ACHN (cell line): ENCODE measurements at regions not wholly inside any gene's neighbourhood (a gene's known extent, or its start where the extent isn't known, plus 50 kb on each side); places are given as distances from the start of the nearest gene placed in this dataset.

Experiments
- DNase-seq: peaks from one replicate; pipeline ENCODE4 v3.0.0-alpha.2; 2015
- in situ Hi-C: cut with HindIII; loops from 2 replicates; pipeline ENCODE4 v1.10.0; 2017; ENCODE audit warnings: low sequenced_read_pairs, low pct_ligation_motif_present, low pct_unique_long_range_greater_than_20kb

DNA sequence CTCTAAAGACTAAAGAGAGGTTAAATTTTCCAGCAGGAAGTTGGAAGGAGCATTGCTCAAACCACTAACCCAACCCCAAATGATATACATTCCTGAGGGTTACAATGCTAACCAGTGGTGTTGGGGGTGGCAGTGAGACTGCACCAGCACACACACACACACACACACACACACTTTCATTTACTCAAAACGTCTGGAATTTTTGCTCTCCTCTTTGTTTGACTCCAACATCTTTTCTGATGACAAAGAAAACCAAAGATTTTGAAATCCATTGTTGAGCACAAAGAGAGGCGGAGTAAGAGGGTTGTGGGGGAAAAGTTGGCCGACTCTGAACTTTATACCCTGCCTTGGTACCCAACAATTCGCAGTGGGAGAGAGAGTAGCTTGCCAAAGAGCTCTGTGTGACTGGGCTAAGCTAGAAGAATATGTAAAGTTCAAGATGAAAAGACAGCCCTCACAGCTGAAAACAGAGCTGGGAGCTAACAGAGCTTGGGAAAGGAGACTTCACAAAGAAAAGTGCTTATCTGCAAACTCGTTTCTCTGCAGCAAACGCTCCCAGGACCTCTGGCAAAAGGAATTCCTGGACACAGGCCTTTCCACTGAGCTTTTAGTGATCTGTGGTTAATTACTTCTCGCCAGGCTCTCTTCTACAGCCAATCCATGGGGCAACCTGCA is 426.0 kb upstream of the CDH11 start:
- in situ Hi-C loops: no loop called here
- no peak for DNase-seq

DNA sequence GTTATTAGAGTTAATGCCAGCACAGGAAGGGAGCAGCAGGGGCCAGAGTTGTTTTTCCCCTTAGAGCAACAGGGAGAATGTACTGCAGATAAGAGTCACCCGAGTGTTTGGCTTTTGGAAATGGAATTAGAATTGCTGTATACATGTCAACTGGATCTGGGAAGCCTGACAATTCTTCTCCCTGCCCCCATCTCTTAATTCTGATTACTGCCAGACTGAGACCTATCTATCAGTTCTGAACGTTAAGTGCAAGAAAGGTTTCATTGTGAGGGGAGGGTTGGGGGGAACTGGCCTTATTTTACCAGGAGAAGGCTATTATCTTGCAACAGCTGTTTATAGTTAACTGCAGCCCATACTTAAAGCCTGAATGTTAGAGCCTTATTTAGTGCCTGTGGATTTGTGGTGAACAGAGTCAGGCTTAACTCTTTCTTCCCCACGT is 424.5 kb upstream of the CDH11 start:
- in situ Hi-C loops: no loop called here
- DNase-seq: no peak

DNA sequence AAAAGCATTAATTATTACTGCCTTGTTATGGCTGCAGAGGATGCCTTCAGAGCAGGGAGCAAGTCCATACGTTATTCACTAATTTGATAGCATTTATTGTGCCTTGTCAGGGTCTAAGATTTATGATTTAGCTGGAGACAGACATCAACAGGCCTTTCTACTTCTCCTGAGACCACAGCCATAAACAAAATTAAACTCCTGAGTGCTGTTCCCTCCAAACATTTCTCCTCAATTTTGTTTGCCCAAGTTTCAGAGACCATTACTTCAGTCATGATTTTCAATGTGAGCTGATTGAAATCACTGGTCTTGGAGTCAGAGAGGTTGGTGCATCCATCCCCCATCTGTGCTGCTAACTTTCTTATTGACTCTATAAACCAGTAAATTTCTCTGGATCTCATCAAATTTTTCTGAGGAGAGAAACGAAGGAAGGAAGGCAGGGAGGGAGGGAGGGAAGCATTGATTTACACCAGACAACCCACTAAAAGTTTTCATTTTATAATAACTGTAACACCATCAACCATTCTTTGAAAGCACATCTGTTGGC is 423.6 kb upstream of the CDH11 start:
- in situ Hi-C loops: no loop called here
- DNase-seq: no peak

DNA sequence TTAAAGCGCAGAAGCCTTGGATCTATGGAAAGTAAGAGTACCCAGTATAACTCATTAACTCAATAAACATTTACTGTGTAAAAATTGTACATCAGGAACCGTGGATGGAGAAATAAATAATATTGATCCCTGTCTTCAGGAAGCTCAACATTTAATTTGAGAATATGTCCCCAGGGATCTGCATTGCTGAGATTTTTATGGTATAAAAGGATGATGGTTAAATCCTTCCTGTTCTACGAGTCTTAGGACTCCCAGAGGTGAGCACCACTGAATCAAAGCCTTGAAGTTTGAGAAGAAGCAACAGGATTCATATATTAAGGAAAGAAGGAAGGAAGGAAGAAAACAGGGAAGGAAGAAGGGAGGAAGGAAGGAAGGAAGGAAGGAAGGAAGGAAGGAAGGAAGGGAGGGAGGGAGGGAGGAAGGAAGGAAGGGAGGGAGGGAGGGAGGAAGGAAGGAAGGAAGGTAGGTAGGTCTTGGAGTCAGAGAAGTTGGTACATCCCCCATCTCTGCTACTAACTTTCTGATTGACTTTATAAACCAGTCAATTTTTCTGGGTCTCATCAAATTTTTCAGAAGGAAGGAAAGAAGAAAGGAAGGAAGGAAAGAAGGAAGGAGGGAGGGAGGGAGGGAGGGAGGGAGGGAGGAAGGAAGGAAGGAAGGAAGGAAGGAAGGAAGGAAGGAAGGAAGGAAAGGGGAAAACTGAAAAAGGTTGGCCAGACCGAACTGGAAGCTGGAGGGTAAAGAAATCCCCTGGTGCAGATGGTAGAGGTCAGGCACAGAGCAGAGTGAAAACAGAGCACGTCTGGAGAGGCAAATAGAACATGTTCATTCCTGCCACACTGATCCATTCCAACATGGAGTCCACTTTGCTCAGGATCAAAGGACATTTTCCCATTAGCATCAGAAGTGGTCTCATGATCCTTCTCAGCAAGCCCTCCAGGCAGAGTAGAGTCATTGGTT is 422.2 kb upstream of the CDH11 start:
- in situ Hi-C loops: no loop called here

DNA sequence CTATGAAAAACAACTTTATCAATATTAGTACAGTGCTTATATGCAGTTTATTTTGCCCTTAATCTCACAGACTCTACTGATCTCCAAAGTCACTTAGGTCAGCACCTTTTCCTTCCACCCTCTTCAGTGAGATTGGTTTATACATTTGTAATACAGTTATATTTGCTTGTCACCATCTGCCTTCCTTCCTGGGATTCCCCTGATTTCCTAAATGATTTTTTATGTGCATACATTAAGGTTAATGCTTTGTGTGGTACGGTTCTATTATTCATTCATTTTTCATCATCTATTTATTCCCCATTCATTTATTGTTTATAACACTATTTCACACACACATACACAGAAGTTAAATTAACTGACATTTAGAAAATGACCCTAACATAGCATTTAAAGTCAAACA is 419.8 kb upstream of the CDH11 start:
- no peak for DNase-seq
- in situ Hi-C loops: no loop called here

More for the DNA sequence above, 422.2 kb upstream of the CDH11 start:
- DNase-seq: no peak

DNA sequence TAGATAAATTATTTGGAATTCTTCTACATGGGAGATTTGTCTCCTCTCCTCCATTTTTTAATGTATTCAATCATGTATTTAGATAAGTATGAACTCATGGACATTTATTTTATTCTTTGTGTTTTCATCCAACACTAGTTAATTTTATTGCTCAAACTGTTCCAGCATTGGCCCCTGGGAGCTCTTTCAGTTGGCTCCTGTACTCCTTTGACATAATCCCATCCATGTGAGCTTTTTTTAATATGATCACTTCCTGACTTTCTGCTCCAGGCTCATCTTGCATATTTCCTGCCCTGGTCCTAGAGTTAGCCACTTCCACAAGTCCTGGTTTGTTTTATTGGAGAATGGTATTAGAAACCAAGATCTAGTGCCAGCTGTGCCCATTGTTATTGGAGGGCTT is 419.0 kb upstream of the CDH11 start:
- in situ Hi-C loops: no loop called here
- no peak for DNase-seq

DNA sequence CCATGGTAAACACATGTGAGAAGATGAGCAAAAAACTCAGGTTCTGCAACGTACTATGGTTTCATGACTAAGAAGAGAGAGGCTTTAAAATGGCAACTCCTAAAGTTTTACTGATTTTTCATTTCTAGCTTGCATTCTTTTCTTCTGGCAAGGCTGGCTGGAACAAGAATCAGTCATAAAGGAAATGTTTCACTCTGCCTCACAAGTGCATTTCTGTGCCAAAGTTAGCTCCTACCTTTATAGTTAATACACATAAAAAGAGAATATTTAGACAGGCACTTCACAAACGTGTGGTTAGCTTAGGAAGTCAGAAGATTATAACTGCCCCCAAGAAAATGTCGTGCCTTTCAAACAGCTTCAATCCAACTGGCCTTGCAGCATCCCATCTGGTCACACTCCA is 417.1 kb upstream of the CDH11 start:
- in situ Hi-C loops: no loop called here

DNA sequence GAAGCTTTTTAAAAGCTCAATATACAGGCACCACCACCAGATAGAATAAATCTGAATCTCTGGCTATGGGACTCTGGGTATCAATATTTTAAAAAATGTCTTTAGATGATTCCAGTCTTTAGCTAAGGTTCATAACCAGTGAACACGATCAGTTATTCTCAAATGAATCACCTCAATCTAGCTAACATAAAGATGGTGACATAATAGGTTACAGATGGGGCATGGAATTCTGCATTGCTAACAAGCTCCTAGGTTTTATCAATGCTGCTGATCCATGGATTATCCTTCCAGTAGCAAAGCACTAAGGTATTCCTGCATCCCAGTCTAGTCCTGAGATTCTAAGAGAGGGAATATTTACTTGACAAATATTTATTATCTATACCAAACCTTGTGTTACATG is 415.5 kb upstream of the CDH11 start:
- no peak for DNase-seq
- in situ Hi-C loops: no loop called here

More for the DNA sequence above, 417.1 kb upstream of the CDH11 start:
- DNase-seq: no peak

DNA sequence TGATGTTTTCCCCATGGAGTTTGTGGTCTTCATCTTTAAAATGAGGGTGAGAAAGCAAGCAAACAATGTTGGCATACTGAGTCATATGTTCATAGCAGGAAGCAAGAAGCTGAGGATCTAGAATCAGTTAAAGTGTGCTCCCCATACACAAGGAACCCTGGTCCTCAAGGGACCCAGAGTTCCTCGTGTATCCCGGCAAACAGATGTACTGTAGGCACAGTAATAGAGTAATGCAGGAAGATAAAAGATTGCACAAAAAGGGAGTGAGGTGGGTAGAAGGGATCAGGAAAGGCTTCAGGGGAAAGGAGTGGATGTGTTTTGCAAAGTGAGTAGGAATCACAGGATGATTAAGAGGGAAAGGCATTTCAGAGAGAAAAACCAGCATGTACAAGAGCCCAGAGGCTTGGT is 412.3 kb upstream of the CDH11 start:
- in situ Hi-C loops: no loop called here
- DNase-seq: no peak

DNA sequence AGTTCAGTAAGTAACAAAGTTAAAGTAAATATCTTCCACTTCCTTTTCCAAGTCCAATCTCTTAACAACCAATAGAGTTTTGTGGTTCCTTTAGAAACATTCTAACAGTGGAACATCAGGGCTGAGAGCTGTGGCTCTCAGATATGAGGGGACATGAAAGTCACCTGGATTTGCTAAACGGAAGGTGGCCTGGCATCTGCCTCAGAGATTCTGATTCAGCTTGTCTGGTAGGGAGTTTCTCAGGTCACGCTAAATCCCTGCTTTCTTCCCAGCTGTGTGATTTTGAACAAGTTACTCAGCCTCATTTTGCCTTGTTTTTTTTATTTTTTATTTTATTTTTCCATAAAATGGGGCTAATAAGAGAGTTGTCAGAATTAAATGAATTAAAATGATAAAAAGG is 411.0 kb upstream of the CDH11 start:
- no peak for DNase-seq
- in situ Hi-C loops: no loop called here

DNA sequence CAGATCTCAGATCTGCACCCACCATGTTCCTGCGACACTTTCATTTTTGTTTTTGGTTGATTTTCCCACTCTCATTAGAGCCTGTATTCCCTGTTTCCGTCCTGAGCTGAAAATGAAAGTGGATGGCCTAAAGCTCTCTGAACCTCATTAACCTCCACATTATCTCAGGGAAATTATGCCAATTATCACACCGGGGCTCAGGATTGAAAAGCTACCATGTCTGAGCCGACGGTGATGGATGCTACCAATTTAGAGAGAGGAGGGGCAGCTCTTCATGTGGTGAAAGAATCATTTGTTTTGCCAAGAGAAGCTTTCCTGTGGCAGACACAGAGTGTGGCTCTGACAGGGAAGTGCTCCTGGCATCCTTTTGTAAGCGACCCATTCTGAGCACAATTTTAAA is 410.4 kb upstream of the CDH11 start:
- no peak for DNase-seq
- in situ Hi-C loops: no loop called here

DNA sequence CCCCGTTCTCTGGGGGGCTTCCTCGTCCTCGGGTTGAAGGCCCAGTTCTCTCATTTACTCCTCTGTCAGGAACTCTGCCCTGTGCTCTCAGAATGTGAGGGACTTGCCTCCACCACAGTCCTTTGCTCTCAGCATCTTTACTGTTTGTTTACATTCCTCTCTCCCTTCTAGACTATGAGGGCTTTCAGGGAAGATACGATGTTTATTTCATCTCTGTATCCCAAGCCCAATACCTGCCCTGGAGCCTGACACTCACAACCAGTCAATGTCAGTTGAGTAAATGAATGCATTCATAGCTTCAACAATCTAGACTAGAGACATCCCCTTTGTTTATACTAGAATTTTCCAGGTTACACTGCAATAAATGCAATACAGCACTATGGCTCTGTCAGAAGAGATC is 409.6 kb upstream of the CDH11 start:
- in situ Hi-C loops: no loop called here
- DNase-seq: no peak

DNA sequence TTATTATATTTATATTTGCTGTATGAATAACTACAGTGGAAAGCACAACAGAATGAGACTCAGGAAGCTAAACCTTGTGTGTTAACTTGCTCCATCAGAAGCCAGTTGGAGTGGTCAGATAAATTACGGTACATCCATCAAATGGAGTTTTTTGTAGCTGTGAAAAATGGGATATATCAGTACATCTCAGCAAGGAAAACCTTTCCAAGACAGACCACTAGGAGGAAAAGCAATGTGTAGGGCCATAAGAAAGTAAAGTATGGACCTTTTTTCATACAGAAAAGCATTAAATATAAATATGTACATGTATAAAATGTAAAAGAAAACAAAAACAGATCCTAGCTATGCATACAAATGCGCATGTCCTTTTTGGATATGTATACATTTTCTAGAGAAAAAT is 403.8 kb upstream of the CDH11 start:
- DNase-seq: no peak
- in situ Hi-C loops: no loop called here

DNA sequence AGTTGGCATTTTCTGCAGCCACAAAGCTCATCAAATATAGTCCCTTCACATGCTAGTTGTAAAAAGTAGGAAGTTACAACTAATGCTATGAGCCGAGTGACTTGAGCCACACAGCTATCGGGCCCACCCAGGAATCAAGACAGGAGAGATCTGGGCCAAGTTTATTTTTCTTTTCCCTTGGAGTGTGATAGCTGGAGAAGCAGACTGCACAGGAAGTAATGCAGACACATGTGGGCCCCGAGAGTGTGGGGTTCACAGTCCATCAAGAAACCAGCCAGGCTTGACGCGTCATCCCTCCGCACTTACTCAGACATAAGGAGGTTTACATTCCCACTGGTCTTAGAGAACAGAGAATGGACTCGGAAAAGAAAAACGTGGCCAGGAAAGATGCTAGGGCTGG is 403.1 kb upstream of the CDH11 start:
- no peak for DNase-seq
- in situ Hi-C loops: no loop called here

DNA sequence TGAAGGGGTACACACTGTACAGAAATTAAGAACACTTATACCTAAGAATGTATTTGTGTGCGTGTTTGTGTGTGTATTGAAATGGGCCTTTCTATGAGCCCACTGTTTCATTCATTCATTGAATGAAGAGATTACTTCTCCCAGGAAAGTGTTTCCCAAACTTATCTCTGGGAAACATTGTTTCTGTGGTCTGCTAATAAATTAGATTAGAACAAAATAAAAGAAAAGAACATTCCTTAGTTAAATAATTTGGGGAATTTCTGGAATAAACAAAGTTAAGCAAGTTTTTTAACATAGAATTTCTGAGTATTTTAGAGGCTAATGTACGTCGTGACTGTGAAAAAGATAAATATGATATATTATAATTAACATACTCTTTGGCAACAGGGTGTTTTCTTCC is 402.4 kb upstream of the CDH11 start:
- DNase-seq: no peak
- in situ Hi-C loops: no loop called here

DNA sequence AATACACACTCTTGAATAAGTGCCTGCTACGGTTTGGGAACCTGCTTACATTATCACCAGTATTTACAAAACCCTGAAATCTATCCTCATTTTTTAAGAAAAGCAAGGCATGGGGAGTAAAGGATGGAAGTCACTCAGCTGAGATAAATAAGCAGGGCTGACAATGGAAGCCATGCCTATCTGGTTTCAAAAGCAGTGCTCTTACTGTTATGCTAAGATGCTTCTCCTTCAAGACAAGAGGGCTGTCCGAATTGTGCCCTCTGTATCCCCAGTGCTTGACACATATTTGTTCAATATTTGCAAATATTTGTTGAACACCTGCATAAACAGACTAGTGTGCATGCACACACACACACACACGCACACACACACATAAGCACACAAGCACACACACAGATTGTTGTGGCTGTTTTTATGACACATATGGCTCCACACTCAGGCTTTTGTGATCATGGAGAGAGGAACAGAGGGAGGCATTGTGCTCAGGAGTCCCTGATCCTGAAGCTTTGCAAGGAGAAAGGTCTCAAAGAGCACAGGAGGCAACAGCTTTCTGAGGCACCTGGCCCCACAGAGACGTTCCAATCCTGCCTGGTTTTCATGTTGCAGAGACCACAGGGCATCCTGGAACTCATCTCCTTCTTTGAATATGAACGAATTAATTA is 401.6 kb upstream of the CDH11 start:
- no peak for DNase-seq
- in situ Hi-C loops: no loop called here

DNA sequence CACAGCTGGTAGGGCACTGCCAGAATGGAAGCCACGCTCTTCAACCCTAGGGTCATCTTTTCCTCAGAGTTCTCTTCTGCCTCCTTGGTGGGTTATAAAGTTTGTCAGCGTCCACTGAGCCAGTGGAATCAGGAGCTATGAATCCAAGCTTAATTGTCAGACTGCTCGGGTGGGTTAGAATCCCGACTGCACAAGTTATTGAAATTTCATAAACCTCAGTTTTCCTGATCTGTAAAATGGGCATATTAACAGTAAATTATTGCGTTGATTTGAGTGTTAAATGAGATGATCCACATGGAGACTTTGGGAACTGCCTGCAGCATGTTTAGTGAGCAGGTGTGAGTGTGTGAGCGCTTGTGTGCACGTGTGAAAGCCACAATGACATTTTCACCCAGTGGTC is 400.5 kb upstream of the CDH11 start:
- no peak for DNase-seq
- in situ Hi-C loops: no loop called here

DNA sequence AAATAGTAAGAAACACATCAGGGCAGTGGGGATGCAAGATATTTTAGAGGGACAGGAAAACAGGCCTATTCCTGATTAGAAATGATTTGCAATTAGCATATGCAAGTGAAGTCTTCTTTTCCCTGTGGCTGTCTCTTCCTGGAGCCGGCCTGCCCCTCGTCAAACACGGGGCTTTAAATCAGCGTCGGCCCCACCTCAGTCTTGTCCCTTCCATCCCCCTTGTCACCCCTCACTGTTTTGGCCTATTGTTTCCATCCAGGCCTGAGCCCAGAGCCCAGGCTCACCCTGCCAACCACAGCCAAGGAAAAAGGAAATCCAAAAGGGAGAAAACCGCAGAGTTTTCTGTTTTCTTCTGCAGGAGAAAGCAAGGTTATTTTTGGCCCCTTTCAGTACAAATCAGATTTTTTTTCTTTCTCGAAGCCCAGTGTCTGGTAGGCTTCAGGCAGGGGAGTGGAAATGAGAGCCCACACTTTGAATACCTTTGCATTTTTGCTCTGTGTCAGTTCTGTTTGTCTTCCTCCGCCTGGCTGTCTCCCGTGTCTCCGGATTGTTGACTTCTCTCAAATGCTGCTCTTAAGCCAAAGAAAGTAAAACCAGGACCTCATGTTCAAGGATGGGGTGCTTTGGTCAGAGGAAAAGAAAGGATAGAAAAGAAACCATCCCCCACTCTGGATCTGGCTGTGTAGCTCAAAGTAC is 399.9 kb upstream of the CDH11 start:
- in situ Hi-C loops: no loop called here
- no peak for DNase-seq

DNA sequence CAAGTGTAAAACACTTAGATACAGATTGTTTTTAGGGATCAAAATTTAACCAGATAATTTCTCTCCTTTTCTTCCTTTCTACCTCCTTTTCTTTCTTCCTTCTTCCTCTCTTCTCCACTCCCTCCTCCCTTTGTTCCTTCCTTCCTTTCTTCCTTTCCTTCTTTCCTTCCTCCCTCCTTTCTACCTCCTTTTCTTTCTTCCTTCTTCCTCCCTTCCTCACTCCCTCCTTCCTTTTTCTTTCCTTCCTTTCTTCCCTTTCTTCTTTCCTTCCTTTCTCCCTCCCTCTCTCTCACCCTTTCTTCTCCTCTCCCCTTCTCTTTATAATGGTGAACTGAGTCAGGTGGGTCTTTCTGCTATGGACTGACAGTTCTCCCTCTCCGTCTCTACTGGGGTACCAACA is 397.5 kb upstream of the CDH11 start:
- in situ Hi-C loops: no loop called here
- no peak for DNase-seq
